Astrocyte of the spinal cord (primary cell): ENCODE measurements at regions not wholly inside any gene's neighbourhood (a gene's known extent, or its start where the extent isn't known, plus 50 kb on each side); places are given as distances from the start of the nearest gene placed in this dataset.

Source experiments
- DNase-seq: peaks from one replicate; pipeline ENCODE4 v3.0.0; 2011; ENCODE audit warnings: low read depth, low spot score
- H3K4me3 ChIP-seq: 2 replicates; pipeline ENCODE4 v1.5.1; 2011; ENCODE audit warnings: low read depth, mild to moderate bottlenecking, low read length, moderate library complexity
- in situ Hi-C: cut with HindIII; loops from 2 replicates; pipeline ENCODE4 v1.10.0; 2017; ENCODE audit warnings: low sequenced_read_pairs
- TF ChIP-seq, protein P1 (sequence below): IDR thresholded peaks from 2 replicates; pipeline ENCODE4 v1.5.1; 2012; ENCODE audit warnings: low read depth, mild to moderate bottlenecking, low read length, inconsistent platforms

DNA sequence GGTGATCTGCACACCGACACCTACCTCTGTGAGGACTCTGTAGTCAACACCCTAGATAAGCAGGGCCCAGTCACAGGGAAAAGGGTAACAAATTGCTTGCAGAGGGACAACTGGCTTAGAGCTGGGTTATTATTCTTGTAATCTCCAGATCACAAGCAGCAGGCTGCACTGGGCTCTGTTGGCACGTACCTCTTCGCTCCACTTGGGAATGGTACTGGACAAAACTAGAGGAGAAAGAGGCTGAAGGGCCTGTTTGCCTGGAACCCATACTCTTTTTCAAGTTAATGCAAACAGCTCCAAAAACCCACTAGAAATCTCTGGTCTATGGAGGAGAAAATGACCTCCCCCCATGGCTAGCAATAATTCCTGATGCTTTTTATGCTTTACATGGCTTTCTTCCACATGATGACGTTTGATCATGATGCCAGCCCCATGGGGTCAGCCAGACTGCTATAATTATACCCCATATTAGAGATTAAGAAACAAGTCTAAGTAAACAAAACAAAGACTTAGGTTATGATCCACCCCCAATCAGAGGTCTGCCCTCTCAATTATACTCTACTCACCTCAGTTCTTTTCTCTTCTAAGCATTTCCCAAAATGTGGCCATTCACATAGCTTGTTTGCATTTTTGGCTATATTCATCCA, 190.0 kb downstream of the UNC5CL start:
- in situ Hi-C loops = no loop called here
- DNase-seq = no peak
- TF ChIP-seq, protein P1, sequence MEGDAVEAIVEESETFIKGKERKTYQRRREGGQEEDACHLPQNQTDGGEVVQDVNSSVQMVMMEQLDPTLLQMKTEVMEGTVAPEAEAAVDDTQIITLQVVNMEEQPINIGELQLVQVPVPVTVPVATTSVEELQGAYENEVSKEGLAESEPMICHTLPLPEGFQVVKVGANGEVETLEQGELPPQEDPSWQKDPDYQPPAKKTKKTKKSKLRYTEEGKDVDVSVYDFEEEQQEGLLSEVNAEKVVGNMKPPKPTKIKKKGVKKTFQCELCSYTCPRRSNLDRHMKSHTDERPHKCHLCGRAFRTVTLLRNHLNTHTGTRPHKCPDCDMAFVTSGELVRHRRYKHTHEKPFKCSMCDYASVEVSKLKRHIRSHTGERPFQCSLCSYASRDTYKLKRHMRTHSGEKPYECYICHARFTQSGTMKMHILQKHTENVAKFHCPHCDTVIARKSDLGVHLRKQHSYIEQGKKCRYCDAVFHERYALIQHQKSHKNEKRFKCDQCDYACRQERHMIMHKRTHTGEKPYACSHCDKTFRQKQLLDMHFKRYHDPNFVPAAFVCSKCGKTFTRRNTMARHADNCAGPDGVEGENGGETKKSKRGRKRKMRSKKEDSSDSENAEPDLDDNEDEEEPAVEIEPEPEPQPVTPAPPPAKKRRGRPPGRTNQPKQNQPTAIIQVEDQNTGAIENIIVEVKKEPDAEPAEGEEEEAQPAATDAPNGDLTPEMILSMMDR = no peak
- H3K4me3 ChIP-seq = no peak overlapping the region

DNA sequence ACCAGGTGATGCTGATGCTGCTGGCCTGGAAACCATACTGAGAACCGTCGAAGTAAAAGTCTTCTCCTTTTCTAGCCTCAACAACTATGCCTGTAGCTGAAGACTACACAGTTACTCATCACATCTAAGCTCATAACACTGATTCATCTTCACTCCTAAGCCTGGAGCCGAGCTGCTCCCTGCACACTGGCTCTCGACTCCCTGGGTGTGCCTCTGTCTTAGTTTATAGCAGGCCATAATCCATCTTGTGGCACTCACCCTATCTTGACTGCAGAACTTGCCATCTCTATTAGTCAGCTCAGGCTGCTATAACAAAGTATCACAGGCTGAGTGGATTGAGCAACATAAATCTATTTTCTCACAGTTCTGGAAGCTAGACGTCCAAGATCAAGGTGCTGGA, 191.0 kb downstream of the UNC5CL start:
- no peak for DNase-seq
- TF ChIP-seq, protein P1 = no peak
- in situ Hi-C loops = no loop called here
- H3K4me3 ChIP-seq = no peak overlapping the region

DNA sequence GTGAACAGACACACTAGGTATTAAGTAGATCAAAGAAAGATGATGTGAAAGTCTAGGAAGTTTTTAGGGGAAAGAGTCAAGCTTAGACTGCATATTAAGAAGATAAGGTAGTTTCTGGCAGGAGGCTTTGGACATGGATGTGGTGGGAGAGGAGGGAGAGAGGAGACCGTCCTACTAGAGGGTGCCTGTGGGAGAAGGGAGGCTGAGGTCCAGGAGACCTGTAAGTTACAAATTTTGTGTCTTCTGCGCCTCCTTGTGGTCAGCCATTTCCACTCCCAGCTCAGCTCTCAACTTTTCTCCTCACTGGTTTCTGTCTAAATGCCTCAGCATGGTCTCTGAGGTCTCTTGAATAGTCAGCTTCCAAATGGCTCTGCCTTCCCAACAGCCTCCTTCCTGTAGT, 193.5 kb downstream of the UNC5CL start:
- peak; percentile 35 for DNase-seq

DNA sequence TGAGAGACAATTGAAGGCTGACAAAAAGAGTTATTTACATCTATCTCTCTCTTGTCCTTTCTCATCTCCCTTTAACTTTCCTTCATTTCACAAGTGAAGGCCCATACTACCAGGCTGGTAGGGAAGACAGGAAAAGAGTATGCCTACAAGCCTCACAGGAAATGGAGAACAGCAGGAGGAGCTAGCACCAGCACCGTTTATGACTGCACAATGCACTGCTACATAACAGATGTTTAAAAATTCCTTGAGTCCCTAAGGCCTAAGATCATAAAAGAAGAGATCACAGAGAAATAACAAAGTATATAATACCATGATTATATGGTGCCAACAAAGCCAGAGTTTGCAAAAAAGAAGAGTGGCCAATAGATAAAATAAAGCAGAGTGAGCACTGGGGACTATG, 194.8 kb downstream of the UNC5CL start:
- TF ChIP-seq, protein P1 = no peak
- in situ Hi-C loops = no loop called here
- H3K4me3 ChIP-seq = no peak overlapping the region
- DNase-seq = no peak

More for the DNA sequence above, 193.5 kb downstream of the UNC5CL start:
- TF ChIP-seq, protein P1 = peak; percentile 72
- no peak overlapping the region for H3K4me3 ChIP-seq
- in situ Hi-C loops = no loop called here

DNA sequence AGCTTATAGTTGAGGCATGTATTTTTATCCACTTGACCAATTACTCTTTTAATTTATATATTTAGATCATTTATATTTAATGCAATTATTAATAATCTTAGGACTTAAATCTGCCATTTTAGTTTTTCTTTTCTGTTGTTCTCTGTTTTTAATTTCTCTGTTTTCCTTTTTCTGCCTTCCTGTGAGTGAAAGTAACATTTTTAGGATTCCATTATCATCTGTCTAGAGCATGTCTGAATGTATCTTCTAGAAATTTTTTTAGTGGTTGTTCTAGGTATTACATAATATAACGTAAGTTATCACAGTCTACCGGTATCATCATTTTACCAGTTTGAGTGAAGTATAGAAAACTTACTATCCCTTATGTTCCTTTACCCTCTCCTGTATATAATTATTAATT, 197.3 kb downstream of the UNC5CL start:
- TF ChIP-seq, protein P1 = no peak
- no peak for DNase-seq
- in situ Hi-C loops = no loop called here
- no peak overlapping the region for H3K4me3 ChIP-seq

DNA sequence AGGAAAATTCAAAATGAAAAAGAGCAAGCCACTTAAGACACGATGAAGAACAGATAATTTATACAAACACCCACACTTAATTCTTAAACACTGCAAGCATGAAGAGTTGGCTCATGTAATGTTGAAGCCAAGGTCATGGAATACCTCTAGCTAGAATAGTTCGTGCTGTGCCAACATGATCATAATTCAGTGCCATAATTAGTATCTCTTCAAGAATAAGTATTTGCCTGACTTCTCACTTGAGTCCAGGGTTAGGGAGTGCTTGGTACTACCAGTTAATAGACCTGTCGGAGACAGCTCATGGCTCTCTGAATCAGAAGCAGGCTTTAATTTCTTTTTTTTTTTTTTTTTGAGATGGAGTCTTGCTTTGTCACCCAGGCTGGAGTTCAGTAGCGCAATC, 206.3 kb downstream of the UNC5CL start:
- no peak for DNase-seq
- in situ Hi-C loops = no loop called here
- TF ChIP-seq, protein P1 = no peak
- no peak overlapping the region for H3K4me3 ChIP-seq

DNA sequence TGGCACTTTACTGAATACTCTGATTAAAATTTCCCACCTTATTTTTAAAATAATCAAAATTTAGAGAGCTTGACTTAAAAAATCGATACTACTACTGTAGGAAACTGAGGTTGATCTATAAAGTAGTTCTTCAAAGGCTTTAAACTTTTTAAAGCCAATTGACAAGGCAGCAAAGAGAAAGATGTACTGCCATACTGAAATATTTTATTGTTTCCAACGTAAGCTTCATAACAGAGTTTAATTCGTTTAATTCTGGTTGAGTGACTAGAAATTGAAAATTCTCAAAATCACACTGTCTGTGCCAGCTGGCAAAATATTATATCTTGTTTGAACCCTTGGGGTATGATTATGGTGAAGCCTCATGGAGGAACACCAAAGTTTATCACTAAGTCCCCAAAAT, 207.6 kb downstream of the UNC5CL start:
- H3K4me3 ChIP-seq = no peak overlapping the region
- TF ChIP-seq, protein P1 = no peak
- DNase-seq = no peak
- in situ Hi-C loops = no loop called here
